A673 (cell line): ENCODE measurements at regions not wholly inside any gene's neighbourhood (a gene's known extent, or its start where the extent isn't known, plus 50 kb on each side); places are given as distances from the start of the nearest gene placed in this dataset.

ENCODE experiments used
- BruUV-seq: library from RNA; stranded (reverse); fragments of 400-500 nt; replicated peaks from 2 replicates; lab custom pipeline; 2021; lab: Mats Ljungman, UMichigan
- CTCF ChIA-PET: fragments of 300-600 bp; sonication (Branson Sonifier 250); formaldehyde crosslinking; loops from one replicate; lab custom pipeline; 2022; ENCODE audit warnings: antibody characterized with exemption; lab: Charles Lee
- POLR2A ChIA-PET: fragments of 300-600 bp; sonication (Branson Sonifier 250); formaldehyde crosslinking; loops from one replicate; lab custom pipeline; 2022; ENCODE audit warnings: antibody characterized with exemption; ENCODE audit not compliant: low non-redundant PET; lab: Charles Lee
- DNase-seq: peaks from one replicate; pipeline ENCODE4 v3.0.0-alpha.2; 2015; ENCODE audit warnings: low spot score
- H3K27ac ChIP-seq: fragments of 200-600 bp; sonication (generic); 2 replicates; pipeline ENCODE4 v1.5.1; 2016; ENCODE audit warnings: mixed run types, low read depth, mild to moderate bottlenecking, mixed read lengths, antibody characterized with exemption, low read length; ENCODE audit not compliant: poor library complexity, severe bottlenecking
- H3K27me3 ChIP-seq: fragments of 200-600 bp; sonication (generic); replicated peaks from 2 replicates; pipeline ENCODE4 v1.6.1; 2017; ENCODE audit warnings: mixed run types, low read depth, mild to moderate bottlenecking, mixed read lengths, antibody characterized with exemption, low read length; ENCODE audit not compliant: insufficient read depth, poor library complexity
- H3K36me3 ChIP-seq: fragments of 200-600 bp; sonication (generic); 2 replicates; pipeline ENCODE4 v1.6.1; 2016; ENCODE audit warnings: mixed run types, mild to moderate bottlenecking, mixed read lengths, antibody characterized with exemption, low read length; ENCODE audit not compliant: insufficient read depth, poor library complexity, severe bottlenecking
- H3K4me1 ChIP-seq: fragments of 200-600 bp; sonication (generic); 2 replicates; pipeline ENCODE4 v1.6.1; 2017; ENCODE audit warnings: mixed run types, mild to moderate bottlenecking, mixed read lengths, antibody characterized with exemption, low read length; ENCODE audit not compliant: insufficient read depth, poor library complexity, severe bottlenecking
- H3K4me3 ChIP-seq: fragments of 200-600 bp; sonication (generic); 2 replicates; pipeline ENCODE4 v1.5.1; 2016; ENCODE audit warnings: low read depth, mixed run types, mild to moderate bottlenecking, mixed read lengths, low read length; ENCODE audit not compliant: poor library complexity, severe bottlenecking
- H3K9me3 ChIP-seq: fragments of 200-600 bp; sonication (generic); 2 replicates; pipeline ENCODE4 v1.6.1; 2016; ENCODE audit warnings: mixed run types, low read depth, mild to moderate bottlenecking, mixed read lengths, antibody characterized with exemption, low read length; ENCODE audit not compliant: poor library complexity, severe bottlenecking
- EZH2 ChIP-seq: fragments of 200-600 bp; sonication (generic); IDR thresholded peaks from 2 replicates; pipeline ENCODE4 v1.6.1; 2017; ENCODE audit warnings: borderline replicate concordance, low read depth, mild to moderate bottlenecking, mixed read lengths, antibody characterized with exemption, low read length; ENCODE audit not compliant: poor library complexity, severe bottlenecking
- intact Hi-C: fragments of 100-400 bp; cut with micrococcal nuclease; formaldehyde crosslinking; loops from one replicate; pipeline ENCODE4 v1.10.0; 2022; ENCODE audit not compliant: unreplicated experiment
- TF ChIP-seq, protein P1 (sequence below): fragments of 300-800, 200-600 bp; sonication (generic); conservative IDR thresholded peaks from 2 replicates; pipeline ENCODE4 v1.5.1; 2017; ENCODE audit warnings: low read depth, mild to moderate bottlenecking, antibody characterized with exemption, low read length, moderate library complexity, mixed read lengths

DNA sequence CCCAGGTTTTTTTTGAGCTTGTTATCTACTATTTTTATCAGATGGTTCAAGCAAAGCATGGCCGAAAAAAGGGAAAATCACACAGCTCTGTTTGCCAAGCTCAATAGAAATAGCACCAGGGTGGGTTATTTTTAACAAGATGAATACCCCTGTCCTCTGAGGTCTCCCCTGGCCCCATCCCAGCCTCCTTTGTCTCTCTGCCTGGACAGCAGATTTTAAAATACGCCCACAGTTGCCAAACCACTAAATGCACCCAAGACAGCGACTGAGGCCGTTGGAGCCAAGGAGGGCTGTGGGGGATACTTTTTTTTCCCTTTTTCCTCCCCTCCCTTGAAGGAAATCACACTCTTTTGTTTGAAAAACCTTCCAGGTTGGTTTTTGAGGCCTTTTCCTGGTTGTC lies 106.6 kb downstream of the VEGFA start:
- TF ChIP-seq EZH2, result no peak
- TF ChIP-seq, protein P1, sequence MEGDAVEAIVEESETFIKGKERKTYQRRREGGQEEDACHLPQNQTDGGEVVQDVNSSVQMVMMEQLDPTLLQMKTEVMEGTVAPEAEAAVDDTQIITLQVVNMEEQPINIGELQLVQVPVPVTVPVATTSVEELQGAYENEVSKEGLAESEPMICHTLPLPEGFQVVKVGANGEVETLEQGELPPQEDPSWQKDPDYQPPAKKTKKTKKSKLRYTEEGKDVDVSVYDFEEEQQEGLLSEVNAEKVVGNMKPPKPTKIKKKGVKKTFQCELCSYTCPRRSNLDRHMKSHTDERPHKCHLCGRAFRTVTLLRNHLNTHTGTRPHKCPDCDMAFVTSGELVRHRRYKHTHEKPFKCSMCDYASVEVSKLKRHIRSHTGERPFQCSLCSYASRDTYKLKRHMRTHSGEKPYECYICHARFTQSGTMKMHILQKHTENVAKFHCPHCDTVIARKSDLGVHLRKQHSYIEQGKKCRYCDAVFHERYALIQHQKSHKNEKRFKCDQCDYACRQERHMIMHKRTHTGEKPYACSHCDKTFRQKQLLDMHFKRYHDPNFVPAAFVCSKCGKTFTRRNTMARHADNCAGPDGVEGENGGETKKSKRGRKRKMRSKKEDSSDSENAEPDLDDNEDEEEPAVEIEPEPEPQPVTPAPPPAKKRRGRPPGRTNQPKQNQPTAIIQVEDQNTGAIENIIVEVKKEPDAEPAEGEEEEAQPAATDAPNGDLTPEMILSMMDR, result no peak
- DNase-seq, result no peak
- ChIA-PET POLR2A (no interaction called here), CTCF (no interaction called here)
- intact Hi-C loops, result no loop called here
- Histone ChIP-seq H3K9me3 (no peaks in the 10 kb centered on the region), H3K36me3 (no peaks in the 10 kb centered on the region), H3K4me3 (no peak overlapping the region), H3K27me3 (no peaks in the 10 kb centered on the region), H3K4me1 (peaks cover 15% of the 10 kb centered on the region), H3K27ac (no peak overlapping the region)
- BruUV-seq, result no TSS peak

DNA sequence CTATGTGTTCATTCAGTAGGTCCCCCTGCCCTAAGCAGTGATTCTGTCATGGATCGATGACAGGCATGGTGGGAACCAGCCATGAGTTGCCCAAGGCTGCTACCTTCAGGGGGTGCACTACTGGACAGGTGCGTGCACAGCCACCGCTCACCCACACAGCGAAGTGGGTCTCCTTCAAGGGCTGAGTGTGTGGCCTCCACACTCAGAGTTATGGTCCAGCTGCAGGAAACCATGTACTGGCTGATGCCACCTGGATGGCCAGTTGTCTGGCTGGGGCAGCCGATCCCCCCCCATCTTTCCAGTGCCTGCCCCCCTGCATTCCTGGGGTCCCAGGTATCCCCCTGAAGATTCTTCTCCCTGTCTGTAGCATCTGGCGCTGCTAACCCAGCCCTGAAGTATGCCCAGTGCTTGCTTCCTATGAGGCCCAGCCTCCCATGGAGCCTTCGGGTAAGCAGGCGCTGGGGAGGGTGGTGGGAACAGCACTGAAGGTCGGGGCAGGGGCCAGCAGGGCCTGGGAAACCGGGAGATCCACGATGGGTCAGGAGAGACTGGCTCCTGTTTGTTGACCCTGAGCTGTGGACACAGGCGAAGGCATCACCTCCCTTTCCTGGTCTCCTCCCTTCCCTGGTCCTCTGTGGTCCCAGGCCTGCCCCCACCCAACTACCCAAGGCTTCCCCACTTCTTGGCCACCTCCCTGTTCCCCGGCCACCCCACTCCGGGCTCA lies 106.0 kb downstream of the VEGFA start:
- Histone ChIP-seq H3K36me3 (no peaks in the 10 kb centered on the region), H3K9me3 (no peaks in the 10 kb centered on the region), H3K27me3 (no peaks in the 10 kb centered on the region), H3K4me1 (peaks cover 21% of the 10 kb centered on the region), H3K27ac (no peak overlapping the region), H3K4me3 (no peak overlapping the region)
- intact Hi-C loops, result no loop called here
- no peak for DNase-seq
- CTCF ChIA-PET, result no interaction called here
- POLR2A ChIA-PET, result no interaction called here
- TF ChIP-seq, protein P1, result no peak
- no peak for TF ChIP-seq EZH2
- BruUV-seq, result no TSS peak

DNA sequence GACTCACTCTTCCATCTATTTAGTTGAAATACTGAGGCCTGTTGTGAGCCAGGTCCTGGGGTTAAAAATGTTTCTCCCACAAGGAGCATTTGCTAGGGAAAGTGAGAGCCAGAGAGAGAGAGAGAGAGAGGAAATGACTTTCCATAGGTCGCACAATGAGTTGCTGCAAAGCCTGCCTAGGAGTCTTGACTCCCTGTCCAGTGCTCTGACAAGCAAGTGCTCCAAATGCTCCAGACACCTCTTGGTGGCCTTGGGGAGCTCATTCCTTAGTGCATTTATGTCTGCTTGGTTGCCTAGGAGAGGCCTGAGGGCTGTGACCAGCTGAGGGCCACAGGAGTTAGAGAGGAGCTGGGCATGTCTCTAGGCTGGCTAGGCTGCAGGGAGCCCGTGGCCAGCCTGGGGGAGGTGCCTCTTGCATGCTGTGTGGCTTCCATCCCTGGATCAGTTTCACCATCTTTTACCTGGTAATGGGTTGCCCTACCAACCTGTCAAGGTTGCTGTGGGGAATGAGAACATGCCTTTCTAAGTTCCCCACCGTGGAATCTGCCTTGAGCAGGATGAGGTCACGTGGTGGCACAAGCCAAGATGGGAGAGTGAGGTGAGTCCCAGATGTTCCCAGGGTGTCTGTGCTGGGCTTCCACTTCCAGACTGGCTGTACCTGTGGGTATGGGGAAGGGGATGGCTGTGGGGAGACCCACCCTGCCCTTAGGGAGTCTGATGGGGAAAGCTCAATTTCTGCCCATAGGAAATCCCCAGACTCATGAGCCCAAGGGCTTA lies 105.0 kb downstream of the VEGFA start:
- no peaks in the 10 kb centered on the region for H3K36me3 ChIP-seq
- H3K27me3 ChIP-seq, result no peaks in the 10 kb centered on the region
- no peaks in the 10 kb centered on the region for H3K9me3 ChIP-seq
- TF ChIP-seq, protein P1, result no peak
- TF ChIP-seq EZH2, result no peak
- no peak overlapping the region for H3K4me3 ChIP-seq
- H3K27ac ChIP-seq, result no peak overlapping the region
- CTCF ChIA-PET, result no interaction called here
- POLR2A ChIA-PET, result no interaction called here
- no TSS peak for BruUV-seq
- no peak for DNase-seq
- intact Hi-C loops, result loop anchor here (5.0 kb wide), 1 partner anchor 127 kb away; no protein-coding TSS in a partner anchor
- H3K4me1 ChIP-seq, result peaks cover 28% of the 10 kb centered on the region
